BLaER1 treated with 17β-estradiol and CSF1 and Interleukin-3, amounts not matched to agents 10 nM and 100 nM (cell line): ENCODE measurements at regions not wholly inside any gene's neighbourhood (a gene's known extent, or its start where the extent isn't known, plus 50 kb on each side); places are given as distances from the start of the nearest gene placed in this dataset.

Source experiments
- H3K27ac ChIP-seq, 11 experiments: shearing (Covaris generic); formaldehyde crosslinking; 2 replicates each; pipeline ENCODE4 v1.8.1; 2022
- H3K27me3 ChIP-seq, 11 experiments: shearing (Covaris generic); formaldehyde crosslinking; 2 replicates each; pipeline ENCODE4 v1.8.1; 2022
- H3K36me3 ChIP-seq, 11 experiments: shearing (Covaris generic); formaldehyde crosslinking; 2 replicates each; pipeline ENCODE4 v1.8.1; 2022
- H3K4me1 ChIP-seq, 10 experiments: shearing (Covaris generic); formaldehyde crosslinking; 2 replicates each; pipeline ENCODE4 v1.8.1; 2022
- H3K4me2 ChIP-seq, 11 experiments: shearing (Covaris generic); formaldehyde crosslinking; 2 replicates each; pipeline ENCODE4 v1.8.1; 2022
- H3K4me3 ChIP-seq, 10 experiments: shearing (Covaris generic); formaldehyde crosslinking; 2 replicates each; pipeline ENCODE4 v1.8.1; 2022
- H3K9ac ChIP-seq, 11 experiments: shearing (Covaris generic); formaldehyde crosslinking; 2 replicates each; pipeline ENCODE4 v1.8.1; 2022
- H3K9me3 ChIP-seq, 11 experiments: shearing (Covaris generic); formaldehyde crosslinking; replicated peaks in 1 of 11; 2 replicates each; pipeline ENCODE4 v1.8.1; 2022
- H4K20me1 ChIP-seq, 11 experiments: shearing (Covaris generic); formaldehyde crosslinking; 2 replicates each; pipeline ENCODE4 v1.8.1; 2022
- Cebpa-rat ChIP-seq, 11 experiments: shearing (Covaris generic); IDR thresholded peaks; 2 replicates each; pipeline ENCODE4 v1.8.1; 2022

DNA sequence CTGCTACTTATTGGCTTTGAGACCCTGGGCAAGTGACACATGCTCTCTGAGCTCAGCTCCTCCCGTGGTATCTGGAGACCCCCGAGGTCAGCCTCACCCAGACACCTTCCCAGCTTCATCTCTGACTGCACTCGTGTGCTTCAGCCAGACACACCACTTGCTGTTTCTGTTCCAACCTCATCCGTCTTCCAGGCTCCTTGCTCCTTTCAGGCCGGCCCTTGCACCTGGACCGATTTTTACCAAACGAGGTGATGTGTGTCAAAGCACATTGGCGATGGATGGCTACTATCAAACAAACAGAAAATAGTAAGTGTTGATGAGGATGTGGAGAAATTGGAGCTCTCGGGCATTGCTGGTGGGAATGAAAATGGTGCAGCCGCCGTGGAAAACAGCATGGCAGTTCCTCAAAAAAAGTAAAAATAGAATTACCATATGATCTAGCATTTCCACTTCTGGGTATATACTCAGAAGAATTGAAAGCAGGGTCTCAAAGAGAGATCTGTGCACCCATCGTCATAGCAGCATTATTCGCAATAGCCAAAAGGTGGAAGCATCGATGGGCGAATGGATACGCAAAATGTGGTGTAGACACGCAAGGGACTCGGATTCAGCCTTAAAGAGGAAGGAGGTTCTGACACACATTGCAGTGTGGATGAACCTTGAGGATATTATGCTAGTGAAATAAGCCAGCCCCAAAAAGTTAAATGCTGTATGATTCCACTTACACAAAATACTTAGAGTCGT is 96.1 kb upstream of the IER5L start:
- H3K27me3 ChIP-seq: peaks cover 0 to 46% (median 14%) of the 10 kb centered on the region in 11 experiments; a peak in 12 of 22 replicates

DNA sequence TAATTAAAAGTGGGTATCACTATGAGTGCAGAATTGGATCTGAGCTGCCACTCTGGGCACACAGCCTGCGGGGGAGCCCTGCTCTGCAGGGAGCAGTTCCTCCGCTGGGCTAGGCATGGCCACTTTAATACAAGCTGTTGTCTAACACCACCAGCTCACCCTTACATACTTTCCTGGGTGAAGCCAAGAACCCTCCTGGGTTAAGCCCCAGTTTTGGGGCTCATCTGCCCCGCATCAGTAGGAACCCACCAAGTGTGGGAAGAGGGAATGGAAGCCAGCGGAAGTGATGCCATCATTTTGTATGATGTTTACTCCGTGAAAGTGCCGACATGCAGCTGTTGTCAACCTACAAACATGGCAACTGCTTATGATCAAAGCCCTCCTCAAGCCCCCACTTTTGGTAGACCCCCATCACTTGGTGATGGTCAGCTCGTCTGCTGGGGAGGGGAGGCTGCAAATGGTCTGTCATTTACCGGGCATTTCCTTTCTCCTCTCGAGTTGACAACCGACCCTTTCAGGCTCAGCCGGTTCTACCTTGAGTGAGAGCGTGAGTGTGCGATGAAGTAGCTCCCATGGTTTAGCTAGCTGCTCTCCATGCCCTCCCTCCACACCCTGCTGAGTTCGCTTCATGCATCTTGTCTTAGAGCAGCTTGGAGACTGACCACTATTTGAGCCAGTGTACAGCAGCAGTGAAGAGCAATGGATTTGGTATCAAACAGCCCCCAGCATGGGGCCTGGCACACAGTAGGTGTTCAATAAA is 95.3 kb upstream of the IER5L start:
- peak overlapping the region in 8 of 11 experiments; percentile 29 to 98 (median 70); a peak in 14 of 22 replicates for H3K4me2 ChIP-seq
- H3K4me1 ChIP-seq: peaks cover 73 to 90% (median 82%) of the 10 kb centered on the region in 10 experiments
- H3K9ac ChIP-seq: no peak overlapping the region
- H3K9me3 ChIP-seq: peaks cover 0 to 10% (median 0%) of the 10 kb centered on the region in 11 experiments; a peak in 3 of 22 replicates
- H3K36me3 ChIP-seq: no peaks in the 10 kb centered on the region
- peaks cover 0 to 45% (median 14%) of the 10 kb centered on the region in 11 experiments; a peak in 12 of 22 replicates for H3K27me3 ChIP-seq
- H3K4me3 ChIP-seq: no peak overlapping the region
- TF ChIP-seq Cebpa-rat (IDR thresholded peaks at IDR 0.05): no peak
- no peak overlapping the region for H3K27ac ChIP-seq
- H4K20me1 ChIP-seq: peaks cover 0 to 11% (median 0%) of the 10 kb centered on the region in 11 experiments; a peak in 3 of 22 replicates

More for the DNA sequence above, 96.1 kb upstream of the IER5L start:
- no peak overlapping the region for H3K4me3 ChIP-seq
- no peaks in the 10 kb centered on the region for H3K36me3 ChIP-seq
- H3K9me3 ChIP-seq: peaks cover 0 to 10% (median 0%) of the 10 kb centered on the region in 11 experiments; a peak in 3 of 22 replicates
- H3K4me1 ChIP-seq: peaks cover 81 to 92% (median 88%) of the 10 kb centered on the region in 10 experiments
- H3K4me2 ChIP-seq: peak overlapping the region; percentile 29 to 98 (median 85); a peak in 21 of 22 replicates
- H4K20me1 ChIP-seq: peaks cover 0 to 11% (median 0%) of the 10 kb centered on the region in 11 experiments; a peak in 3 of 22 replicates
- H3K27ac ChIP-seq: no peak overlapping the region
- TF ChIP-seq Cebpa-rat (IDR thresholded peaks at IDR 0.05): no peak
- H3K9ac ChIP-seq: no peak overlapping the region

DNA sequence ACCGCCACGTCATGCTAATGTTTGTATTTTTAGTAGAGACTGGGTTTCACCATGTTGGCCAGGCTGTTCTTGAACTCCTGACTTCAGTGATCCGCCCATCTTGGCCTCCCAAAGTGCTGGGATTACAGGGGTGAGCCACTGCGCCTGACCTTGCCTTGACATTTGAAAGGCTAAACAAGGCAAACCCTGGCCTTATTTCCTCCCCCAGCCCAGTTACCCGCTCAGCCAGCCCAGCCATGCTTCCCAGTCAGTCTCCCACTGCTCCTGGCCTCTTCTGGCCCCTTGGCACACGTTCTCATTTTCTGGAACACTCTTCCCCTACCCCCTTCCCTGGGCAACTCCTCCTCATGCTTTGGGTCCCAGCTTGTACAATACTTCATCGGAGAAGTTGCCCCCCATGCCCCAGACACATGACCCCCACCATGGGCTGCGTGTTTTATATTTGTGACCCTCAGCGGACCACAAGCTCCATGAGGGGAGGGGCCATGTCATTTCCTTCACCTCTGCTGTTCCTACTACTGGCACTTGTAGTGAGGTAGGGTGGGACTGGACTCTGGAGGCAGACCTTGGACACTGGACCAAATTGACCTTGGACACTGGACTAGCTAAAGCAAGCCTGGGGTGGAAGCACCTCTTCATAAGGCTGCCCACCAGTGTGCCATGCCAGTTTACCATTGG is 94.4 kb upstream of the IER5L start:
- H3K27me3 ChIP-seq: peaks cover 0 to 41% (median 14%) of the 10 kb centered on the region in 11 experiments; a peak in 12 of 22 replicates
- H3K9ac ChIP-seq: no peak overlapping the region
- H3K4me1 ChIP-seq: peaks cover 66 to 81% (median 74%) of the 10 kb centered on the region in 10 experiments
- TF ChIP-seq Cebpa-rat (IDR thresholded peaks at IDR 0.05): no peak
- peak overlapping the region in 10 of 11 experiments; percentile 42 to 98 (median 89); a peak in 17 of 22 replicates for H3K4me2 ChIP-seq
- peaks cover 0 to 10% (median 0%) of the 10 kb centered on the region in 11 experiments; a peak in 3 of 22 replicates for H3K9me3 ChIP-seq
- no peaks in the 10 kb centered on the region for H3K36me3 ChIP-seq
- no peak overlapping the region for H3K27ac ChIP-seq
- H3K4me3 ChIP-seq: no peak overlapping the region
- peaks cover 0 to 7% (median 0%) of the 10 kb centered on the region in 11 experiments; a peak in 3 of 22 replicates for H4K20me1 ChIP-seq

DNA sequence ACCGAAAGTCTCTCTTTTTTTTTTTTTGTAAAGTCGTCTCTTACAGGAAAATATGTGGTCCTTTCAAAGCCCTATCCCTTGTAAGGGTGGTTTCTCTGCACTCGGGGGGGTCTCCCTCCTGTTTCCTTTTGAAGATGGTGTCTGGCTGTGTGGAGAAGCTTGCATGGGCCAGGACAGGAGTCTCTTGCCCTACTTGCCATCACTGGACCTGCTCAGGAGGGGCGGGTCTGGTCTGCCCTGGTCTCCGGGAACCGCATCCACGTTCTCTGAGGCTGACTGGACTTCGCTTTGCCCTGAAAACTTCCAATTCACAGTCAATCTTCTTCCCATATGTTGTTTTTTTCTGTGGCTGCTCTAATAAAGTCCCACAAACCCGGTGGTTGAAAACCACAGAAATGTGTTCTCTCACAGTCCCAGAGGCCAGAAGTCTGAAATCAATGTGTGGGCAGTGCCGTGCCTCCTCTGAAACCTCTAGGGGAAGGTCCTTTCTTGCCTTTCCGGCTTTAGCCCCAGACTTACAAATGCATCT is 92.9 kb upstream of the IER5L start:
- H3K9me3 ChIP-seq: peaks cover 0 to 10% (median 0%) of the 10 kb centered on the region in 11 experiments; a peak in 3 of 22 replicates
- H3K27ac ChIP-seq: peak overlapping the region in 9 of 11 experiments; percentile 8 to 62 (median 41); a peak in 12 of 22 replicates
- peak overlapping the region; percentile 8 to 57 (median 24); a peak in 9 of 20 replicates for H3K4me3 ChIP-seq
- H4K20me1 ChIP-seq: peaks cover 0 to 7% (median 0%) of the 10 kb centered on the region in 11 experiments; a peak in 3 of 22 replicates
- H3K27me3 ChIP-seq: peaks cover 0 to 28% (median 10%) of the 10 kb centered on the region in 11 experiments; a peak in 10 of 22 replicates
- TF ChIP-seq Cebpa-rat (IDR thresholded peaks at IDR 0.05): no peak
- H3K4me2 ChIP-seq: peak overlapping the region; percentile 78 to 98 (median 91)
- no peaks in the 10 kb centered on the region for H3K36me3 ChIP-seq
- H3K9ac ChIP-seq: peak overlapping the region; percentile 9 to 60 (median 43); a peak in 16 of 22 replicates
- peaks cover 51 to 66% (median 58%) of the 10 kb centered on the region in 10 experiments for H3K4me1 ChIP-seq

DNA sequence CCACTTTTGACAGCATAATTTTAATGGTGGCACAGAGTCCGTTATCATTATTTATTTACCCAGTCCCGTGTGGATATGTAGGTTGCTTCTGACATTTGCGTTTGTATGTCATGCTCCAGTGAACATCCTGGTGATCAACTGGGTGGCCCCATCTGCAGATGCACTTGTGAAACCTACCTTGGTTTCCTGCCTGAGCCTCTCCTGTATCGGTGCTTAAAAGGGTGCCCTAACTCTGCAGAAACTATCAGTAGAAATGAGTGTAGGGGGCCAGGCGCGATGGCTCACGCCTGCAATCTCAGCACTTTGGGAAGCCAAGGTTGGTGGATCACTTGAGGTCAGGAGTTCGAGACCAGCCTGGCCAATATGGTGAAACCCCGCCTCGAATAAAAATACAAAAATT is 92.1 kb upstream of the IER5L start:
- Histone ChIP-seq H3K9me3 (peaks cover 0 to 10% (median 0%) of the 10 kb centered on the region in 11 experiments; a peak in 3 of 22 replicates), H3K4me2 (peak overlapping the region; percentile 78 to 98 (median 91)), H3K9ac (peak overlapping the region in 2 of 11 experiments; percentile 45 to 47; a peak in 3 of 22 replicates), H3K27ac (0 out of 22 replicates have a peak overlapping the region, but pooled peaks of 1 of the 11 experiments have one; percentile 62), H3K4me3 (peak overlapping the region in 4 of 10 experiments; percentile 14 to 39 (median 24); a peak in 3 of 20 replicates), H4K20me1 (peaks cover 0 to 7% (median 0%) of the 10 kb centered on the region in 11 experiments; a peak in 3 of 22 replicates), H3K36me3 (no peaks in the 10 kb centered on the region), H3K4me1 (peaks cover 47 to 59% (median 52%) of the 10 kb centered on the region in 10 experiments), H3K27me3 (peaks cover 0 to 21% (median 10%) of the 10 kb centered on the region in 11 experiments; a peak in 7 of 22 replicates)
- no peak; a peak in 1 of 22 replicates for TF ChIP-seq Cebpa-rat (IDR thresholded peaks at IDR 0.05)

DNA sequence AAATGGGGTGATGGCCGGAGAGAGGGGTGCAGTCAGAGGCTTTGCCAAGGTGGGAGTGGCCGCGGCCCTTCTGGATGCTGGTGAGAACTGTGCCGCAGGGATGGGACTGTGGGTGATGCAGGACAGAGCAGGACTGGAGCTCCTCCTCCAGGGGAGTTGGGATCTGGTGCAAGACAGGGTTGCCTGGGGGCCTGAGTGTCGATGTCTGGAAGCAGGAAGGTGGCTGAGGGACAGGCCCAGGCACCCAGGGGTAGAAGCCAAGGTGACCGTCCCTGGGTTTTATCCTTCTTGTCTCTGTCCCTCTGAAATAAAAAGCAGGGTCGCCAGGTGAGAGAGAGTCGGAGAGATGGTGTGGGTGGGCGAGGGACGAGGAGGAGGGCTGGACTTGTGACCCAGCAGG is 89.1 kb upstream of the IER5L start:
- H3K27me3 ChIP-seq: peaks cover 0 to 6% (median 0%) of the 10 kb centered on the region in 11 experiments; a peak in 2 of 22 replicates
- H3K36me3 ChIP-seq: no peaks in the 10 kb centered on the region
- no peak overlapping the region for H3K4me2 ChIP-seq
- no peak overlapping the region for H3K4me3 ChIP-seq
- H3K4me1 ChIP-seq: peaks cover 27 to 37% (median 29%) of the 10 kb centered on the region in 10 experiments
- H3K9ac ChIP-seq: no peak overlapping the region
- TF ChIP-seq Cebpa-rat (IDR thresholded peaks at IDR 0.05): no peak
- peaks cover 0 to 6% (median 0%) of the 10 kb centered on the region in 11 experiments; a peak in 1 of 22 replicates for H3K9me3 ChIP-seq
- peaks cover 0 to 7% (median 0%) of the 10 kb centered on the region in 11 experiments; a peak in 3 of 22 replicates for H4K20me1 ChIP-seq
- H3K27ac ChIP-seq: no peak overlapping the region

DNA sequence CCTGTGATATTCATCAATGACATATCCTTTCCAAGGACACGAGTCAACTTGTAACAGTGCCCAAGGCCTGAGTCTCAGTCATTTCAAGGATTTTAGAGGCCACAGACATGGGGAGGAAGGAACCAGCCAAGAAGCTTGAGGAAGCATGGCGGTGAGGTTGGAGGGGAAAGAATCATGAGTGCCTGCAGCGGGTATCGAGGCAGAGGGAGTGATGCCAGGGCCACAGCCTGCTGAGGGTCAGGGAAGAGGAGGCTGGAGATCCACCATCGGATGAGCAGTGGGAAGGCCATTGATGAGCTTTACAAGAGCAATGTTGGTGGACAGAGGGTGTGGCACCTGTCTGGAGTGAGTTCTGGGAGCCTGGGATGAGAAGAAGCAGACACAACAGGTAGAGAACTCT is 88.5 kb upstream of the IER5L start:
- H3K4me2 ChIP-seq: no peak overlapping the region
- H3K4me3 ChIP-seq: no peak overlapping the region
- peaks cover 0 to 2% (median 0%) of the 10 kb centered on the region in 11 experiments; a peak in 2 of 22 replicates for H3K27me3 ChIP-seq
- no peaks in the 10 kb centered on the region for H3K36me3 ChIP-seq
- peaks cover 0 to 6% (median 0%) of the 10 kb centered on the region in 11 experiments; a peak in 1 of 22 replicates for H3K9me3 ChIP-seq
- no peak overlapping the region for H3K27ac ChIP-seq
- no peak for TF ChIP-seq Cebpa-rat (IDR thresholded peaks at IDR 0.05)
- peaks cover 0 to 7% (median 0%) of the 10 kb centered on the region in 11 experiments; a peak in 3 of 22 replicates for H4K20me1 ChIP-seq
- no peak overlapping the region for H3K9ac ChIP-seq
- H3K4me1 ChIP-seq: peaks cover 27 to 37% (median 30%) of the 10 kb centered on the region in 10 experiments
